ENCODE measurements at regions not wholly inside any gene's neighbourhood (a gene's known extent, or its start where the extent isn't known, plus 50 kb on each side); places are given as distances from the start of the nearest gene placed in this dataset.
A peak's percentile ranks its signal among the peaks of the same experiment; 100 is the strongest.
"Not testable (repeated sequence)": the region's sequence is repeated elsewhere in the genome, so short reads cannot be mapped to it uniquely, and the experiment has no call there.

DNA sequence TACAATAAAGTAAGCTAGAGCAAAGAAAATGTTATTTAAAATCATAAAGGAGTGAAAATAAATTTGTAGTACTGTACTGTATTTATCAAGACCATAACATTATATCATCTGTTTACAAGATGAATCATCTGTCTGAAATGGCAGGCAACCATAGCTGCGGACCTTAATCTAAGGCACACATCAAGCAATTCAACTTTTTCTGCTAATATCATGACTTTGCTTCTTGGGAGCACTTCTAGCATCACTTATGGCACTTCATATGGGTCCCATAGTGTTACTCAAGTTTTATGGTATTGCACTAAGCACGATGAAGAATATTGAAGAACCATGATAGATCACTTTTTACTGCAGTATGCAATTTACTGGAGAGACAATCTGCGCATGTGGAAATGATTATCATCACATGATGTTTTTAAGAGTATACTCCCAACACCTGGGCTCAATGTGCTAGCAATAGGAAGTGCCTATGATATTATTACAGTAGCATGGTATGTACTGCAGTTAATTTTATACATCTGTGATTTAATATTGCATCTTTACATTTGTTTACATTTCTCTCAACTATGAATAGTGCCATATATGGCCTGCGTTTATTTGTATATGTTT is 137.7 kb upstream of the NECTIN3 start:
- no peak for ATAC-seq (replicated peaks)
- Mint-ChIP-seq H3K9me3 (no peaks in the 10 kb centered on the region), H3K27ac (no peak overlapping the region), H3K36me3 (ENCODE audit: low read depth) (no peaks in the 10 kb centered on the region), H3K27me3 (peaks cover 3% of the 10 kb centered on the region), H3K4me1 (no peaks in the 10 kb centered on the region), H3K4me3 (no peak overlapping the region)

GRCh38 chr3:110938629-110939028 is 133.0 kb upstream of the NECTIN3 start:
- peak; percentile 28 for ATAC-seq (replicated peaks)
- Mint-ChIP-seq H3K4me3 (no peak overlapping the region), H3K4me1 (no peaks in the 10 kb centered on the region), H3K27me3 (peaks cover 16% of the 10 kb centered on the region), H3K36me3 (ENCODE audit: low read depth) (no peaks in the 10 kb centered on the region), H3K9me3 (peaks cover 4% of the 10 kb centered on the region), H3K27ac (no peak overlapping the region)

DNA sequence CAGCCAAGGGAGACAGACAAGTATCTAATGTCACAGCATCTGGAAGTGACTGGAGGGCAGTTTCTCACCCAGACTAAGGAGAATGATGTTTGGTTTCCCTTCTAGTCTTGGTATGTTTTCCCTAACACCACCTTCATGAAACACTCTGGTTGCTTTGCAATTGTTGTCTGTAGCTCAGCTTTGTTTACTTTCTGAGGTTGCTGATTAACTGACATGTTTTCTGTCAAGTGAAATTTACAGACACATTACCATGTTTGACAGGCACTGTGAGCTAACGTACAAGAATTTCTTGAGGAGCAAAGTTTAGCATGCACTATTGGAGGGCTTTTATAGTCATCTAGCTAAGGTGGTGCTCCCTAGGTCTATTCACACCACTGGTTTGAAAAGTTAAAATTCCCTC is 131.6 kb upstream of the NECTIN3 start:
- H3K4me1 Mint-ChIP-seq = no peaks in the 10 kb centered on the region
- ATAC-seq (replicated peaks) = no peak
- H3K4me3 Mint-ChIP-seq = no peak overlapping the region
- peaks cover 16% of the 10 kb centered on the region for H3K27me3 Mint-ChIP-seq
- peaks cover 4% of the 10 kb centered on the region for H3K9me3 Mint-ChIP-seq
- no peaks in the 10 kb centered on the region for H3K36me3 Mint-ChIP-seq (ENCODE audit: low read depth)
- no peak overlapping the region for H3K27ac Mint-ChIP-seq

- no peak for ATAC-seq (replicated peaks)
- peaks cover 16% of the 10 kb centered on the region for H3K9me3 Mint-ChIP-seq
- no peaks in the 10 kb centered on the region for H3K36me3 Mint-ChIP-seq (ENCODE audit: low read depth)
- H3K27ac Mint-ChIP-seq = no peak overlapping the region
- no peak overlapping the region for H3K4me3 Mint-ChIP-seq
- peaks cover 8% of the 10 kb centered on the region for H3K27me3 Mint-ChIP-seq
- H3K4me1 Mint-ChIP-seq = no peaks in the 10 kb centered on the region
Observed at GRCh38 chr3:110944782-110945181, 126.8 kb upstream of the NECTIN3 start.

- H3K36me3 Mint-ChIP-seq (ENCODE audit: low read depth) = no peaks in the 10 kb centered on the region
- ATAC-seq (replicated peaks) = no peak
- no peak overlapping the region for H3K27ac Mint-ChIP-seq
- H3K4me1 Mint-ChIP-seq = no peaks in the 10 kb centered on the region
- H3K4me3 Mint-ChIP-seq = no peak overlapping the region
- peaks cover 23% of the 10 kb centered on the region for H3K9me3 Mint-ChIP-seq
- peaks cover 1% of the 10 kb centered on the region for H3K27me3 Mint-ChIP-seq
Observed at GRCh38 chr3:110946810-110947209, 124.8 kb upstream of the NECTIN3 start.

DNA sequence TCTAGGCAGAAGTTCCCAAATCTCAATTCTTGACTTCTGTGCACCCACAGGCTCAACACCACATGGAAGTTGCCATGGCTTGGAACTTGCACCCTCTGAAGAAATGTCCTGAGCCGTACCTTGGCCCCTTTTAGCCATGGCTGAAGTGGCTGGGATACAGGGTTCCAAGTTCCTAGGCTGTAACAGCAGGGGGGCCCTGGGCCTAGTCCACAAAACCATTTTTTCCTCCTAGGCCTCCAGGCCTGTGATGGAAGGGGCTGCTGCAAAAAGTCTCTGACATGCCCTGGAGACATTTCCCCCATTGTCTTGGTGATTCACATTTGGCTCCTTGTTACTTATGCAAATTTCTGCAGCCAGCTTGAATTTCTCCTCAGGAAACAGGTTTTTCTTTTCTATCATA is 122.4 kb upstream of the NECTIN3 start:
- peaks cover 22% of the 10 kb centered on the region for H3K9me3 Mint-ChIP-seq
- H3K27ac Mint-ChIP-seq; H3K4me1 Mint-ChIP-seq; H3K27me3 Mint-ChIP-seq; ATAC-seq (replicated peaks); H3K36me3 Mint-ChIP-seq (ENCODE audit: low read depth); H3K4me3 Mint-ChIP-seq: not testable (repeated sequence)

- Mint-ChIP-seq H3K27ac (no peak overlapping the region), H3K4me3 (no peak overlapping the region), H3K27me3 (peaks cover 9% of the 10 kb centered on the region), H3K9me3 (peaks cover 4% of the 10 kb centered on the region), H3K4me1 (no peaks in the 10 kb centered on the region), H3K36me3 (ENCODE audit: low read depth) (no peaks in the 10 kb centered on the region)
- no peak for ATAC-seq (replicated peaks)
Observed at GRCh38 chr3:110955301-110955880, 116.2 kb upstream of the NECTIN3 start.

DNA sequence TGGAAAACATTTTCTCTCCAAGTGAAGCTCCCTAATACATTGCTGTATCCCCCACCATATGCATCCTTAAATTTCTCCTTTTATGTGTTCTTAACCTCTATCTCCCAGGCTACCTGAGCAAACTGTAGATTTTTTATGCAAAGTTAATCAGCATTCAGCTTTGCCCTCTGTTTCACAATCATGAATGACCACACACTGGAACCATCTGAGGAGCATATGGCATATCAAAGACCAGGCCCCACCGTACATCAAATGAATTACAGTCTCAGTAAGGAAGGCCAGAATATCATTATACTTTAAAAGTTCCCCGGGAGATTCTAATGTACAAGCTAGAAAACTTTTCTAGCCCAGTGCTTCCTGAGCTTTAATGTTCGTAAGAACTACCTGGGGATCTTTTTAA is 115.5 kb upstream of the NECTIN3 start:
- no peak overlapping the region for H3K27ac Mint-ChIP-seq
- H3K36me3 Mint-ChIP-seq (ENCODE audit: low read depth) = no peaks in the 10 kb centered on the region
- no peaks in the 10 kb centered on the region for H3K4me1 Mint-ChIP-seq
- H3K9me3 Mint-ChIP-seq = no peaks in the 10 kb centered on the region
- no peak overlapping the region for H3K4me3 Mint-ChIP-seq
- ATAC-seq (replicated peaks) = no peak
- H3K27me3 Mint-ChIP-seq = peaks cover 10% of the 10 kb centered on the region

GRCh38 chr3:110957247-110958025 is 114.2 kb upstream of the NECTIN3 start:
- H3K36me3 Mint-ChIP-seq (ENCODE audit: low read depth) = no peaks in the 10 kb centered on the region
- H3K4me1 Mint-ChIP-seq = no peaks in the 10 kb centered on the region
- peaks cover 10% of the 10 kb centered on the region for H3K27me3 Mint-ChIP-seq
- no peaks in the 10 kb centered on the region for H3K9me3 Mint-ChIP-seq
- H3K4me3 Mint-ChIP-seq = no peak overlapping the region
- no peak overlapping the region for H3K27ac Mint-ChIP-seq
- no peak for ATAC-seq (replicated peaks)

GRCh38 chr3:110958313-110959147 is 113.1 kb upstream of the NECTIN3 start:
- no peak for ATAC-seq (replicated peaks)
- Mint-ChIP-seq H3K4me3 (no peak overlapping the region), H3K9me3 (peaks cover 2% of the 10 kb centered on the region), H3K27me3 (peaks cover 10% of the 10 kb centered on the region), H3K36me3 (ENCODE audit: low read depth) (no peaks in the 10 kb centered on the region), H3K4me1 (no peaks in the 10 kb centered on the region), H3K27ac (no peak overlapping the region)

- no peak for ATAC-seq (replicated peaks)
- Mint-ChIP-seq H3K4me3 (no peak overlapping the region), H3K4me1 (no peaks in the 10 kb centered on the region)
Observed at GRCh38 chr3:110965976-110966375, 105.6 kb upstream of the NECTIN3 start.

GRCh38 chr3:110966966-110967663 is 104.5 kb upstream of the NECTIN3 start:
- H3K4me1 Mint-ChIP-seq = no peaks in the 10 kb centered on the region
- H3K27me3 Mint-ChIP-seq = no peaks in the 10 kb centered on the region
- H3K9me3 Mint-ChIP-seq = peaks cover 21% of the 10 kb centered on the region
- no peaks in the 10 kb centered on the region for H3K36me3 Mint-ChIP-seq (ENCODE audit: low read depth)
- H3K4me3 Mint-ChIP-seq = no peak overlapping the region
- no peak overlapping the region for H3K27ac Mint-ChIP-seq
- no peak for ATAC-seq (replicated peaks)

More at GRCh38 chr3:110965976-110966375, 105.6 kb upstream of the NECTIN3 start:
- H3K27ac Mint-ChIP-seq = no peak overlapping the region
- H3K36me3 Mint-ChIP-seq (ENCODE audit: low read depth) = no peaks in the 10 kb centered on the region
- H3K27me3 Mint-ChIP-seq = no peaks in the 10 kb centered on the region
- H3K9me3 Mint-ChIP-seq = peaks cover 21% of the 10 kb centered on the region

GRCh38 chr3:110968076-110968475 is 103.5 kb upstream of the NECTIN3 start:
- no peak overlapping the region for H3K27ac Mint-ChIP-seq
- no peaks in the 10 kb centered on the region for H3K27me3 Mint-ChIP-seq
- no peak overlapping the region for H3K4me3 Mint-ChIP-seq
- no peaks in the 10 kb centered on the region for H3K4me1 Mint-ChIP-seq
- no peak for ATAC-seq (replicated peaks)
- H3K9me3 Mint-ChIP-seq = peaks cover 21% of the 10 kb centered on the region
- H3K36me3 Mint-ChIP-seq (ENCODE audit: low read depth) = no peaks in the 10 kb centered on the region
